Liver (tissue), 3 donors: ENCODE measurements at regions not wholly inside any gene's neighbourhood (a gene's known extent, or its start where the extent isn't known, plus 50 kb on each side); places are given as distances from the start of the nearest gene placed in this dataset.

Experiments
- GABPA ChIP-seq, 2 donors: IDR thresholded peaks in 1 of 2; conservative IDR thresholded peaks in 1 of 2; 2 replicates each; pipeline ENCODE4 v1.6.1; 2016; ENCODE audit warnings: antibody characterized with exemption in 2 of 2, mild to moderate bottlenecking in 1 of 2, moderate library complexity in 1 of 2
- HNF4G ChIP-seq: IDR thresholded peaks from 2 replicates; pipeline ENCODE4 v1.6.1; 2016; ENCODE audit warnings: antibody characterized with exemption
- SP1 ChIP-seq: IDR thresholded peaks from 2 replicates; pipeline ENCODE4 v1.6.1; 2018; ENCODE audit warnings: antibody characterized with exemption, mild to moderate bottlenecking
- TAF1 ChIP-seq: conservative IDR thresholded peaks from 2 replicates; pipeline ENCODE4 v1.6.1; 2016; ENCODE audit warnings: antibody characterized with exemption, mild to moderate bottlenecking
- TF ChIP-seq, protein P1 (sequence below): fragments of 150-350 bp; IDR thresholded peaks from 2 replicates; pipeline ENCODE4 v1.5.1; 2017; ENCODE audit warnings: improper control_type of control experiment, low read depth, low read length; ENCODE audit not compliant: missing input control
- TF ChIP-seq, protein P2 (sequence below): IDR thresholded peaks from 2 replicates; pipeline ENCODE4 v1.6.1; 2016; ENCODE audit warnings: antibody characterized with exemption
- donor health status: healthy.
- donor health status: healthy.

DNA sequence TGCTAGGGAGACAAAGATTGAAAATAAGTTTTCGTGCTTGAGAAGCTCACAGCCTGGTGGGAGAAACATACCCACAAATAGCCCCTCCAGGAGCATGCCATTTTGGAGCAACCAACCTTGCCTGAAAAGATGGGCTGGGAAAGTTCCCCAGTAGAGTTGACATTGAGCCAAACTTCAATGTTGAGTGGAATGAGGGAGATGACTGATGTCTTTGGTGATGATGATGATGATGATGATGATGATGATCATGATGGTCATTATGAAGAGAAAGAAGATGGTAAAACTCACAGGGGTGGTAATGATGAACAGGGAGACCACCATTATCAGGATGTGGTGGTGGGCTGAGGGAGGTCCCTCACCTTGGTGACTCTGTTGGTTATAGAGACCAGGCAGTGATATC is 50.1 kb upstream of the ADRA1D start:
- TF ChIP-seq, protein P1, sequence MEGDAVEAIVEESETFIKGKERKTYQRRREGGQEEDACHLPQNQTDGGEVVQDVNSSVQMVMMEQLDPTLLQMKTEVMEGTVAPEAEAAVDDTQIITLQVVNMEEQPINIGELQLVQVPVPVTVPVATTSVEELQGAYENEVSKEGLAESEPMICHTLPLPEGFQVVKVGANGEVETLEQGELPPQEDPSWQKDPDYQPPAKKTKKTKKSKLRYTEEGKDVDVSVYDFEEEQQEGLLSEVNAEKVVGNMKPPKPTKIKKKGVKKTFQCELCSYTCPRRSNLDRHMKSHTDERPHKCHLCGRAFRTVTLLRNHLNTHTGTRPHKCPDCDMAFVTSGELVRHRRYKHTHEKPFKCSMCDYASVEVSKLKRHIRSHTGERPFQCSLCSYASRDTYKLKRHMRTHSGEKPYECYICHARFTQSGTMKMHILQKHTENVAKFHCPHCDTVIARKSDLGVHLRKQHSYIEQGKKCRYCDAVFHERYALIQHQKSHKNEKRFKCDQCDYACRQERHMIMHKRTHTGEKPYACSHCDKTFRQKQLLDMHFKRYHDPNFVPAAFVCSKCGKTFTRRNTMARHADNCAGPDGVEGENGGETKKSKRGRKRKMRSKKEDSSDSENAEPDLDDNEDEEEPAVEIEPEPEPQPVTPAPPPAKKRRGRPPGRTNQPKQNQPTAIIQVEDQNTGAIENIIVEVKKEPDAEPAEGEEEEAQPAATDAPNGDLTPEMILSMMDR, result no peak
- TF ChIP-seq, protein P2, sequence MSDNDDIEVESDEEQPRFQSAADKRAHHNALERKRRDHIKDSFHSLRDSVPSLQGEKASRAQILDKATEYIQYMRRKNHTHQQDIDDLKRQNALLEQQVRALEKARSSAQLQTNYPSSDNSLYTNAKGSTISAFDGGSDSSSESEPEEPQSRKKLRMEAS, result no peak
- TF ChIP-seq GABPA (IDR thresholded peaks at IDR 0.05 in 1 of 2, conservative IDR thresholded peaks at IDR 0.05 in 1 of 2) (no peak), HNF4G (no peak), TAF1 (no peak), SP1 (no peak)
